GM04504 (cell line): ENCODE measurements at regions not wholly inside any gene's neighbourhood (a gene's known extent, or its start where the extent isn't known, plus 50 kb on each side); places are given as distances from the start of the nearest gene placed in this dataset.
"Not testable (repeated sequence)": the region's sequence is repeated elsewhere in the genome, so short reads cannot be mapped to it uniquely, and the experiment has no call there.

Experiments used
- DNase-seq: peaks from one replicate; pipeline ENCODE4 v3.0.0-alpha.2; 2012; ENCODE audit warnings: low read depth

DNA sequence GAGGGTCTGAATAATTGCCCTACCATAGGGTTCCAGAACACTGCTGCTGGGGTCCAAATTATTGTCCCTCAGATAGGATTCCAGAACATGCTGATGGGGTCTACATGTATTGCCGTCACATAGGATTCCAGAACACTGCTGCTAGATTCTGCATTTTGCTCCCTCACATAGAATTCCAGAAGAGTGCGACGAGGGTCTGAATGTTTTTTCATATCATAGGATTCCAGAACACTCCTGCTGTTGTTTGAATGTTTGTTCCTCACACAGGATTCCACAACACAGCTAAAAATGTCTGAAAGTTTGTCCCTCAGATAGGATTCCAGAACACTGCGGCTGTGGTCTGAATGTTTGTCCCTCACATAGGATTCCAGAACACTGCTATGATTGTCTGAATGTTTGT is 198.1 kb downstream of the FOXD4L6 start:
- not testable (repeated sequence) for DNase-seq

DNA sequence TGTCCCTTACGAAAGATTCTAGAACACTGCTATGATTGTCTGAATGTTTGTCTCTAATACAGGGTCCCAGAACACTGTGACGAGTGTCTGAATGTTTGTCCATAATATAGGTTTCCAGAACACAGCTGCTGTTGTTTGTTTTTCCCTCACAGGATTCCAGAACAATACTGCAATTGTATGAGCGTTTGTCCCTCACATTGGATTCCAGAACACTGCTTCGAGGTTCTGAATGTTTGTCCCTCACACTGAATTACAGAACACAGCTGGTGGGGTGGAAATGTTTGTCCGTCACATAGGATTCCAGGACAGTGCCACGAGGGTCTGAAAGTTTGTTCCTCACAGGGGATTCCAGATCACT is 199.0 kb downstream of the FOXD4L6 start:
- DNase-seq: not testable (repeated sequence)

DNA sequence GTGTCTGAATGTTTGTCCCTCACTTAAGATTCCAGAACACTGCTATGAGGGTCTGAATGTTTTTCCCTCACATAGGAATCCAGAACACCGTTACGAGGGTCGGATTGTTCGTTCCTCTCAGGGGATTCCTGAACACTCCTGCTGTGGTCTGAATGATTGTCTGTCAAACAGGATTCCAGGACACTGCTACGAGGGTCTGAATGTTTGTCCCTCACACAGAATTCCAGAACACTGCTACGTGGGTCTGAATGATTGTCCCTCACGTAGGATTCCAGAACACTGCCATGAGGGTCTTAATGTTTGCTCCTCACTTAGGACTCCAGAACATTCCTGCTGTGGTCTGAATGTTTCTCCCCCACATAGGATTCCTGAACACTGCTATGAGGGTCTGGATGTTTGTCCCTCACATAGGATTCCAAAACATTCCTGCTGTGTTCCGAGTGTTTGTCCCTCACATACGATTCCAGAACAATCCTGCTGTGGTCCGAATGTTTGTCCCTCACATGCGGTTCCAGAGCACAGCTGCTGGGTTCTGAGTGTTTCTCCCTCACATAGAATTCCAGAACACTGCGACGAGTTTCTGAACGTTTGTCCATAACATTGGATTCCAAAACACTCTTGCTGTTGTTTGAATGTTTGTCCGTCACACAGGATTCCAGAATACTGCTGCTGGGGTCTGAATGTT is 199.5 kb downstream of the FOXD4L6 start:
- no peak for DNase-seq

DNA sequence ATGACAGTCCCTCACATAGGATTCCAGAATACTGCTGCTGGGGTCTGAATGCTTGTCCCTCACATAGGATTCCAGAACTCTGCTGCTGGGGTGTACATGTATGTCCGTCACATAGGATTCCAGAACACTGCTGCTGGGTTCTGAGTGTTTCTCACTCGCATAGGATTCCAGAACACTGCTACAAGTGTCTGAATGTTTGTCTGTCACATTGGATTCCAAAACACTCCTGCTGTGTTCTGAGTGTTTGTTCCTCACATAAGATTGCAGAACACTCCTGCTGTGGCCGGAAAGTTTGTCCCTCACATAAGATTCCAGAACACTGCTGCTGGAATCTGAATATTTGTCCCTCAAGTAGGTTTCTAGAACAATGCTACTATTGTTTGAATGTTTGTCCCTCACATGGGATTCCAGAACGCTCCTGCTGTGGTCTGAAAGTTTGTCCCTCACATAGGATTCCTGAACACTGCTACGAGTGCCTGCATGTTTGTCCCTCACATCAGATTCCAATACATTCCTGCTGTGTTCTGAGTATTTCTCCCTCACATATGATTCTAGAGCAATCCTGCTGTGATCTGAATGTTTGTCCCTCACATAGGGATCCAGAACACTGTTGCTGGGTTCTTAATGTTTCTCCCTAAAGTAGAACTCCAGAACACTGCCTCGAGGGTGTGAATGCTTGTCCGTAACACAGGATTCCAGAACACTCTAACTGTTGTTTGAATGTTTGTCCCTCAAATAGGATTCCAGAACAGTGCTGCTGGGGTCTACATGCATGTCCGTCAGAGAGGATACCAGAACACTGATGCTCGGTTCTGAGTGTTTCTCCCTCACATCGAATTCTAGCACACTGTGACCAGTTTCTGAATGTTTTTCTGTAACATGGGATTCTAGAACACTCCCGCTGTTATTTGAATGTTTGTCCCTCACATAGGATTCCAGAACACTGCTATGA is 200.4 kb downstream of the FOXD4L6 start:
- DNase-seq: no peak

DNA sequence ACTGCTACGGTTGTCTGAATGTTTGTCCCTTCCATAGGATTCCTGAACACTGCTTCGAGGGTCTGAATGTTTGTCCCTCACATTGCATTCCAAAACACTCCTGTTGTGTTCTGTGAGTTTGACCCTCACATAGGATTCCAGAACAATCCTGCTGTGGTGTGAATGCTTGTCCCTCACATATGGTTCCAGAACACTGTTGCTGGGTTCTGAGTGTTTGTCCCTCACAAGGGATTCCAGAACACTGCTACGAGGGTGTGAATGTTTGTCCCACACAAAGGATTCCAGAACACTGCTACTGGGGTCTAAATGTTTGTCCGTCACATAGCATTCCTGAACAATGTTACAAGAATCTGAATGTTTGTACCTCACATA is 201.2 kb downstream of the FOXD4L6 start:
- DNase-seq: no peak

DNA sequence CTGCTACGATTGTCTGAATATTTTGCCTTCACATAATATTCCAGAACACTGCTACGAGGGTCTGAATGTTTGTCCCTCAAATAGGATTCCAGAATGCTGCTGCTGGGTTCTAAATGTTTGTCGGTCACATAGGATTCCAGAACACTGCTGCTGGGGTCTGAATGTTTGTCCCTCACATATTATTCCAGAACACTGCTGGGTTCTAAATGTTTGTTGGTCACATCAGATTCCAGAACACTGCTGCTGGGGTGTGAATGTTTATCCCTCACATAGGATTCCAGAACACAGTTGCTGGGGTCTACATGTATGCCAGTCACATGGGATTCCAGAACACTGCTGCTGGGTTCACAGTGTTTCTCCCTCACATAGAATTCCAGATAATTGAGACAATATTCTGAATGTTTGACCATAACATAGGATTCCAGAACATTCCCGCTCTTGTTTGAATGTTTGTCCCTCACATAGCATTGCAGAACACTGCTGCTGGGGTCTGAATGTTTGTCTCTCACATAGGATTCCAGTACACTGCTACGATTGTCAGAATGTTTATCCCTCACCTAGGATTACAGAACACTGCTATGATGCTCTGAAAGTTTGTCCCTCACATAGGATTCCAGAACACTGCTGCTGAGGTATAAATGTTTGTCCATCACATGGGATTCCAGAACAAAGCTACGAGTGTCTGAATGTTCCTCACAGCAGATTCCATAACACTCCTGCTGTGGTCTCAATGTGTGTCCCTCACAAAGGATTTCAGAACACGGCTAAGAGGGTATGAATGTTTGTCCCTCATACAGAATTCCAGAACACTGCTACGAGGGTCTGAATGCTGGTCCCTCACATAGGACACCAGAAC is 201.8 kb downstream of the FOXD4L6 start:
- no peak for DNase-seq

DNA sequence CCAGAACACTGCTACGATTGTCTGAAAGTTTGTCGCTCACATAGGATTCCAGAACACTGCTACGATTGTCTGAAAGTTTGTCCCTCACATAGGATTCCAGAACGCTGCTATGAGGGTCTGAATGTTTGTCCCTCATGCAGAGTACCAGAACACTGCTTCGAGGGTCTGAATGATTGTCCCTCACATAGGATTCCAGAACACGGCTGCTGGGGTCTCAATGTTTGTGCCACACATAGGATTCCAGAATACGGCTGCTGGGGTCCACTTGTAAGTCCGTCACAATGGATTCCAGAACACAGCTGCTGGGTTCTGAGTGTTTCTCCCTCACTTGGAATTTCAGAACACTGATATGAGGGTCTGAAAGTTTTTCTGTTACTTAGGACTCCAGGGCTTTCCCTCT is 203.3 kb downstream of the FOXD4L6 start:
- no peak for DNase-seq

DNA sequence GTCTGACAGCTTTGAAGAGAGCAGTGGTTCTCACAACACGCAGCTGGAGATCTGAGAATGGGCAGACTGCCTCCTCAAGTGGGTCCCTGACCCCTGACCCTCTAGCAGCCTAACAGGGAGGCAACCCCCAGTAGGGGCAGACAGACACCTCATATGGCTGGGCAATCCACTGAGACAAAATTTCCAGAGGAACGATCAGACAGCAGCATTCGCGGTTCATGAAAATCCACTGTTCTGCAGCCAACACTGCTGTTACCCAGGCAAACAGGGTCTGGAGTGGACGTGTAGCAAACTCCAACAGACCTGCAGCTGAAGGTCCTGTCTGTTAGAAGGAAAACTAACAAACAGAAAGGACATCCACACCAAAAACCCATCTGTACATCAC is 212.1 kb downstream of the FOXD4L6 start:
- not testable (repeated sequence) for DNase-seq

DNA sequence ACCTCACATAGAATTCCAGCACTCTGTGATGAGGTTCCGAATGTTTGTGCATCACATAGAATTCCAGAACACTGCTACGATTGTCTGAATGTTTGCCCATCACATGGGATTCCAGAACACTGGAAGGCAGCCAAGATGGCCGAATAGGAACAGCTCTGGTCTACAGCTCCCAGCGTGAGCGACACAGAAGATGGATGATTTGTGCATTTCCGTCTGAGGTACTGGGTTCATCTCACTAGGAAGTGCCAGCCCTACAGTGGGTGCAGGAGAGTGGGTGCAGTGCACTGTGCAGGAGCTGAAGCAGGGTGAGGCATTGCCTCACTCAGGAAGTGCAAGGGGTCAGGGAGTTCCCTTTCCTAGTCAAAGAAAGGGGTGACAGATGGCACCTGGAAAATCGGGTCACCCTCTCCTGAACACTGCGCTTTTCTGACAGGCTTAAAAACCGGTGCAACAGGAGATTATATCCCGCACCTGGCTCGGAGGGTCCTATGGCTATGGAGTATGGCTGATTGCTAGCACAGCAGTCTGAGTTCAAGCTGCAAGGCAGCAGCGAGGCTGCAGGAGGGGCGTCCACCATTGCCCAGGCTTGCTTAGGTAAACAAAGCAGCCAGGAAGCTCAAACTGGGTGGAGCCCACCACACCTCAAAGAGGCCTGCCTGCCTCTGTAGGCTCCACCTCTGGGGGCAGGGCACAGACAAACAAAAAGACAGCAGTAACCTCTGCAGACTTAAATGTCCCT is 212.7 kb downstream of the FOXD4L6 start:
- DNase-seq: not testable (repeated sequence)

DNA sequence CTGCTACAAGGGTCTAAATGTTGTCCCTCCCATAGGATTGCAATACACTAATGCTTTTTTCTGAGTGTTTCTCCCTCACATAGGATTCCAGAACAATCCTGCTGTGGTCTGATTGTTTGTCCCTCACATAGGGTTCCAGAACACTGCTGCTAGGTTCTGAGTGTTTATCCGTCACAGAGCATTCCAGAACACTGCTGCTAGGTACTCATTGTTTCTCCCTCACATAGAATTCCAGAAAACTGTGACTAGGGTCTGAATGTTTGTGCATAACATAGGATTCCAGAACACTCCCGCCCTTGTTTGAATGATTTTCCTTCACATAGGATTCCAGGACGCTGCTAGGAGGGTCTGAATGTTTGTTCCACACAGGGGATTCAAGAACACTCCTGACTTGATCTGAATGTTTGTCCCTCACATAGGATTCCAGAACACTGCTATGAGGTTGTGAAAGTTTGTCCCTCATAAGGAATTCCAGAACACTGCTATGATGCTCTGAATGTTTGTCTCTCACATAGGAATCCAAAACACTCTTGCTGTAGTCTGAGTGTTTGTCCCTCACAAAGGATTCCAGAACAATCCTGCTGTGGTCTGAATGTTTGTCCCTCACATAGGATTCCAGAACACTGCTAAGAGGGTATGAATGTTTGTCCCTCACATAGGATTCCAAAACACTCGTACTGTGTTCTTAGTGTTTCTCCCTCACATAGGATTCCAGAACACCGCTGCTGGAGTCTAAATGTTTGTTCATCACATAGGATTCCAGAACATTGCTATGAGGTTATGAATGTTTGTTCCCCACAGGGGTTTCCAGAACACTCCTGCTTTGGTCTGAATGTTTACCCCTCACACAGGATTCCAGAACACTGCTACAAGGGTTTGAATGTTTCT is 213.5 kb downstream of the FOXD4L6 start:
- no peak for DNase-seq

DNA sequence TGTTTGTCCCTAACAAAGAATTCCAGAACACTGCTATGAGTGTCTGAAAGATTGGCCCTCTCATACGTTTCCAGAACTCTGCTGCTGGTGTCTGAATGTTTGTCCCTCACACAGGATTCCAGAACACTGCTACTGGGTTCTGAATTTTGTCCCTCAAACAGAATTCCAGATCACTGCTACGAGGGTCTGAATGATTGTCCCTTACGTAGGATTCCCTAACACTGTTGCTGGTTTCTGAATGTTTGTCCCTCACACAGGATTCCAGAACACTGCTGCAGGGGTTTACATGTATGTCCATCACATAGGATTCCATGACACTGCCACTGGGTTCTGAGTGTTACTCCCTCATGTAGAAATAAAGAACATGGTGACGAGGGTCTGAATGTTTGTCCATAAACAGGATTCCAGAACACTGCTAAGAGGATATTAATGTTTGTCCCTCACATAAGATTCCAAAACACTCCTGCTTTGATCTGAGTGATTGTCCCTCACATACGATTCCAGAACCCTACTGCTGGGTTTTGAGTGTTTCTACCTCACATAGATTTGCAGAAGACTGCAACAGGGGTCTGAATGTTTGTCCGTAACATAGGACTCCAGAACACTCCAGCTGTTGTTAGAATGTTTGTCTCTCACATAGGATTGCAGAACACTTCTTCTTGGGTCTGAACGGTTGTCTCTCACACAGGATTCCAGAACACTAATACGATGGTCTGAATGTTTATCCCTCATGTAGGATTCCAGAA is 214.4 kb downstream of the FOXD4L6 start:
- no peak for DNase-seq

DNA sequence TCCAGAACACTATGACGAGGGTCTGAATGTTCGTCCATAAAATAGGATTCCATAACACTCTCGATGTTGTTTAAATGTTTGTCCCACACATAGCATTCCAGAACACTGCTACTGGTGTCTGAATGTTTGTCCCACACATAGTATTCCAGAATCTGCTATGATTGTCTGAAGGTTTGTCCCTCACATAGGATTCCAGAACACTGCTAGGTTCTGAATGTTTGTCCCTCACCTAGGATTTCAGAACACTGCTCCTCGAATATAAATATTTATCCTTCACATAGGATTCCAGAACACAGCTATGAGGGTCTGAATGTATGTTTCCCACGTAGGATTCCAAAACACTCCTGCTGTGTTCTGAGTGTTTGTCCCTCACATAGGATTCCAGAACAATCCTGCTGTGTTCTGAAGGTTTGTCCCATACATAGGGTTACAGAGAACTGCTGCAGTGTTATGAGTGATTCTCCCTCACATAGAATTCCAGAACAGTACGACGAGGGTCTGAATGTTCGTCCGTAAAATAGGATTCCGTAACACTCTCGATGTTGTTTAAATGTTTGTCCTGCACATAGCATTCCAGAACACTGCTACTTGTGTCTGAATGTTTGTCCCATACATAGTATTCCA is 215.3 kb downstream of the FOXD4L6 start:
- DNase-seq: no peak

DNA sequence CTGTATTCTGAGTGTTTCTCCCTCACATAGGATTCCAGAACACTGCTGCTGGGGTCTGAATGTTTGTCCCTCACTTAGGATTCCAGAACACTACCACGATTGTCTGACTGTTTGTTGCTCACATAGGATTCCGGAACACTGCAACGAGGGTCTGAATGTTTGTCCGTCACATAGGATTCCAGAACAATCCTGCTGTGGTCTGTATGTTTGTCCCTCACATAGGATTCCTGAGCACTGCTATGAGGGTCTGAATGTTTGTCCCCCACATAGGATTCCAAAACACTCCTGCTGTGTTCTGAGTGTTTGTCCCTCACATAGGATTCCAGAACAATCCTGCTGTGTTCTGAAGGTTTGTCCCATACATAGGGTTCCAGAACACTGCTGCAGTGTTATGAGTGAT is 215.8 kb downstream of the FOXD4L6 start:
- DNase-seq: not testable (repeated sequence)

DNA sequence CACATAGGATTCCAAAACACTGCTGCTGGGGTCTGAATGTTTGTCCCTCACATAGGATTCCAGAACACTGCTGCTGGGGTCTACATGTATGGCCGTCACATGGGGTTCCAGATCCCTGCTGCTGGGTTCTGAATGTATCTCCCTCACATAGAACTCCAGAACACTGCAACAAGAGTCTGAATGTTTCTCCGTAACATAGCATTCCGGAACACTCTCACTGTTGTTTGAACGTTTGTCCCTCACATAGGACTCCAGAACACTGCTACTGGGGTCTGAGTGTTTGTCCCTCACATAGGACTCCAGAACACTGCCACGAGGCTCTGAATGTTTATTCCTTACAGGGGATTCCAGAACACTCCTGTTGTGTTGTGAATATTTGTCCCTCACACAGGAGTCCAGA is 216.8 kb downstream of the FOXD4L6 start:
- no peak for DNase-seq

DNA sequence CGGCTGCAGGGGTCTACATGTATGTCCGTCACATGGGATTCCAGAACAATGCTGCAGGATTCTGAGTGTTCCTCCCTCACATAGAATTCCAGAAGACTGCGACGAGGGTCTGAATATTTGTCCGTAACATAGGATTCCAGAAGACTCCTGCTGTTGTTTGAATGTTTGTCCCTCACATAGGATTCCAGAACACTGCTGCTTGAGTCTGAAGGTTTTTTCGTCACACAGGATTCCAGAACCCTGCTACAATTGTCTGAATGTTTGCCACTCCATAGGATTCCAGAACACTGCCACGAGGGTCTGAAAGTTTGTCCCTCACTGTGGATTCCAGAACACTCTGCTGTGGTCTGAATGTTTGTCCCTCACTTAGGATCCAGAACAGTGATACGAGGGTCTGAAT is 217.5 kb downstream of the FOXD4L6 start:
- DNase-seq: not testable (repeated sequence)

DNA sequence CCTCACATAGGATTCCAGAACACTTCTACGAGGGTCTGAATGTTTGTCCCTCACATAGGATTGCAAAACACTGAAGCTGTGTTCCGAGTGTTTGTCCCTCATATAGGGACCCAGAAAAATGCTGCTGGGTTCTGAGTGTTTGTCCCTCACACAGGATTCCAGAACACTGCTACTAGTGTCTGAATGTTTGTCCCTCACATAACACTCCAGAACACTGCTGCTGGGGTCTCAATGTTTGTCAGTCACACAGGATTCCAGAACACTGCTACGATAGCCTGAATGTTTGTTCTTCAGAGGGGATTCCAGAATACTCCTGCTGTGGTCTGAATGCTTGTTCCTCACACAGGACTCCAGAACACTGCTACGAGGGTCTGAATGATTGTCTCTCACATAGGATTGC is 218.7 kb downstream of the FOXD4L6 start:
- no peak for DNase-seq

DNA sequence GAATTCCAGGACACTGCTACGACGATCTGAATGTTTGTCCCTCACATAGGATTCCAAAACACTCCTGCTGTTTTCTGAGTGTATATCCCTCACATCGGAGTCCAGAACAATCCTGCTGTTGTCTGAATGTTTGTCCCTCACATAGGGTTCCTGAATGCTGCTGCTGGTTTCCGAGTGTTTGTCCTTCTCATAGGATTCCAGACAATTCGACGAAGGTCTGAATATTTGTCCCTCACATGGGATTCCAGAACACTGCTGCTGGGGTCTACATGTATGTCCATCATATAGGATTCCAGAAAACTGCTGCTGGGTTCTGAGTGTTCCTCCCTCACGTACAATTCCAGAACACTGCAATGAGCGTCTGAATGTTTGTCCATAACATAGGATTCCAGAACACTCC is 219.4 kb downstream of the FOXD4L6 start:
- not testable (repeated sequence) for DNase-seq

DNA sequence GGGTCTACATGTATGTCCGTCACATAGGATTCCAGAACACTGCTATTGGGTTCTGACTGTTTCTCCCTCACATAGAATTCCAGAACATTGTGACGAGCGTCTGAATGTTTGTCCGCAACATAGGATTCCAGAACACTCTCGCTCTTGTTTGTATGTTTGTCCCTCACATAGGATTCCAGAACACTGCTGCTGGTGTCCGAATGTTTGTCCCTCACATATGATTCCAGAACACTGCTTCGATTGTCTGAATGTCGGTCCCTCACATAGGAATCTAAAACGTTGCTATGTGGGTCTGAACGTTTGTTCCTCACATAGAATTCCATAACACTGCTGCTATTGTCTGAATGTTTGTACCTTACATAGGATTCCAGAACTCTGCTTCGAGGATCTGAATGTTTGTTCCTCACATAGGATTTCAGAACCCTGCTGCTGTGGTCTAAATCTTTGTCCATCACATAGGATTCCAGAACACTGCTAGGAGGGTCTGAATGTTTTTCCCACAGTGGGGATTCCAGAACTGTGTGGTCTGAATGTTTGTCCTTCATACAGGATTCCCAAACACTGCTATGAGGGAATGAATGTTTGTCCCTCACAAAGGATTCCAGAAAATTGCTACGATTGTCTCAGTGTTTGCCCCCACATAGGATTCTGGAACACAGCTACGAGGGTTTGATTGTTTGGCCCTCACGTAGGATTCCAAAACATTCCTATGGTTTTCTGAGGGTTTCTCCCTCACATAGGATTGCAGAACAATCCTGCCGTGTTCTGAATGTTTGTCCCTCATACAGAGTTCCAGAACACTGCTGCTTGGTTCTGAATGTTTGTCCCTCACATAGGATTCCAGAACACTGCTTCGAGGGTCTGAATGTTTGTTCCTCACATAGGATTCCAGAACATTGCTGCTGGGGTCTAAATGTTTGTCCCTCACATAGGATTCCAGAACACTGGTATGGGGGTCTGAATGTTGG is 220.5 kb downstream of the FOXD4L6 start:
- no peak for DNase-seq
